Stimulated activated CD8-positive, alpha-beta memory T cell treated with anti-CD3 and anti-CD28 coated beads, Interleukin-4, amount 100 ng/mL, for 1 hour (primary cell): ENCODE measurements at regions not wholly inside any gene's neighbourhood (a gene's known extent, or its start where the extent isn't known, plus 50 kb on each side); places are given as distances from the start of the nearest gene placed in this dataset.

Experiments used
- DNase-seq, 2 donors: peaks; one replicate each; pipeline ENCODE4 v3.0.0-alpha.2; 2020; ENCODE audit warnings: low read depth in 2 of 2, low spot score in 1 of 2

GRCh38 chr10:4315551-4315950 is 510.5 kb upstream of the AKR1E2 start:
- DNase-seq = no peak

- DNase-seq = no peak
These were observed 513.0 kb upstream of the AKR1E2 start for GRCh38 chr10:4313051-4313450.

GRCh38 chr10:4312051-4312835 is 513.8 kb upstream of the AKR1E2 start:
- DNase-seq = no peak

GRCh38 chr10:4310172-4310571 is 515.8 kb upstream of the AKR1E2 start:
- no peak for DNase-seq

GRCh38 chr10:4307910-4308309 is 518.1 kb upstream of the AKR1E2 start:
- DNase-seq = no peak

GRCh38 chr10:4306871-4307270 is 519.1 kb upstream of the AKR1E2 start:
- no peak for DNase-seq

GRCh38 chr10:4303045-4303444 is 518.0 kb upstream of the KLF6 start:
- DNase-seq = no peak

- no peak for DNase-seq
These were observed 516.5 kb upstream of the KLF6 start for GRCh38 chr10:4301291-4302045.

- no peak for DNase-seq
These were observed 511.2 kb upstream of the KLF6 start for GRCh38 chr10:4296161-4296560.

GRCh38 chr10:4294996-4295792 is 510.2 kb upstream of the KLF6 start:
- no peak for DNase-seq

GRCh38 chr10:4294271-4294670 is 509.3 kb upstream of the KLF6 start:
- no peak for DNase-seq

GRCh38 chr10:4291990-4292389 is 507.0 kb upstream of the KLF6 start:
- no peak for DNase-seq

- no peak for DNase-seq
These were observed 500.1 kb upstream of the KLF6 start for GRCh38 chr10:4285121-4285520.

- no peak for DNase-seq
These were observed 499.0 kb upstream of the KLF6 start for GRCh38 chr10:4283846-4284610.

GRCh38 chr10:4282496-4282895 is 497.5 kb upstream of the KLF6 start:
- DNase-seq = no peak

GRCh38 chr10:4281190-4281825 is 496.3 kb upstream of the KLF6 start:
- DNase-seq = no peak

- DNase-seq = no peak
These were observed 495.6 kb upstream of the KLF6 start for GRCh38 chr10:4280461-4281189.

- DNase-seq = no peak
These were observed 494.6 kb upstream of the KLF6 start for GRCh38 chr10:4279655-4280054.

GRCh38 chr10:4278186-4278585 is 493.2 kb upstream of the KLF6 start:
- no peak for DNase-seq

GRCh38 chr10:4276151-4276550 is 491.1 kb upstream of the KLF6 start:
- no peak for DNase-seq
